GM18520 (cell line): ENCODE measurements at regions not wholly inside any gene's neighbourhood (a gene's known extent, or its start where the extent isn't known, plus 50 kb on each side); places are given as distances from the start of the nearest gene placed in this dataset.
"Not testable (repeated sequence)": the region's sequence is repeated elsewhere in the genome, so short reads cannot be mapped to it uniquely, and the experiment has no call there.

Experiments used
- ATAC-seq: cut with Tn5 transposase; IDR thresholded peaks from one replicate; pipeline ENCODE4 v1.9.1; 2021; ENCODE audit not compliant: unreplicated experiment

DNA sequence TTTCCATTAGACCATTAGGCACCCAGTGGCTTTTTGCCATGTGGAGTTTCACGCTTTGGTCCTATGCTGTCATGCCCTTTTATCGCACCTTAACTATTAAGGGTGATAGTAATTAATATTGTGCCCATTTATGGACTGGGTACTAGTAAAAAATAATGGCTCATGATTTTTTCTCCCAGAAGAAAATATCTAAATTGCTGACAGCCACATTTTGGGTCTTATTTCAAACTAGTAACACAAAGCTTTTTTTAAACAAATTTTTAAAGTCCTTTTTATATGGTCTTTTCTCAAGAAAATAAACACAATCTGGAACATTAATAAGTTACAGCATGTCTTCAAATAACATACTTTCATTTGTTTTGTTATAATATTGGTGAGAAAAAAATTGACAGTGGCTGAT is 179.7 kb downstream of the ANKRD7 start:
- no peak for ATAC-seq

DNA sequence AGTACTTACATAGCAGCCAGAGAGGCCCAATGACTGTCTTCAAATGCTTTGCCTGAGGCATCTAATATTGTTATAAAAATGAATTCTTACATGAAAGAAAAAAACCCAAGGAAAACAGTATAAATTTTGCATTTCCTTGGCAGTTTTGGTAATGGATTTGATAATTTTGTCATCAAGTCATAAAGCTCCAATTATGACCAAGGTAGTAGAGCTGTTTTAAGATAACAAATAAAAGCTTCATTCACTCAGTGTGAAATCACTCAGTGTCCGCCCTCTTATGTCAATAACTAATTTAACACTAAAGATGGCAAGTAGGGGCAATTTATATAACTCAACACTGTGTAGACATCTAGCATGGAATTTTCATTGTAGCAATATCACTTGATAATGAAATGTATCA is 193.9 kb downstream of the ANKRD7 start:
- no peak for ATAC-seq

DNA sequence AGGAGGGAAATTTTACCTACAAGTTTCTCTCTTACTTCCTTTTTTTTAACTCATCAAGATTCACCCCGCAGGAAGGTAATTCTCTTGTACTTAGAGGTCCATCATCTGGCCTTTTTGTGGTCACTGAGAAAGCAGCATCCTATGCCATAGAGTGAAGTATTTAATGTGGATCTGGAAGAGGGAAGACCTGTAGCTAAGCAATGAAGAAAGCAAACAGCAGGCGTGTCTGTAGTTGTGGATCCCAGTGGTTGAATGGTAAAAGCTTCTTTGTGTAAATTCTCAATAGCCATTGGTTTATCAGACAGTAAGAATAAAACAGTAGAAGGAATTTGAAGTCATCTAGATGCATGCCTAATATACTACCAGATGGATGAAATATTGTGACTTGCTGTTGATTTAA is 196.4 kb downstream of the ANKRD7 start:
- no peak for ATAC-seq

DNA sequence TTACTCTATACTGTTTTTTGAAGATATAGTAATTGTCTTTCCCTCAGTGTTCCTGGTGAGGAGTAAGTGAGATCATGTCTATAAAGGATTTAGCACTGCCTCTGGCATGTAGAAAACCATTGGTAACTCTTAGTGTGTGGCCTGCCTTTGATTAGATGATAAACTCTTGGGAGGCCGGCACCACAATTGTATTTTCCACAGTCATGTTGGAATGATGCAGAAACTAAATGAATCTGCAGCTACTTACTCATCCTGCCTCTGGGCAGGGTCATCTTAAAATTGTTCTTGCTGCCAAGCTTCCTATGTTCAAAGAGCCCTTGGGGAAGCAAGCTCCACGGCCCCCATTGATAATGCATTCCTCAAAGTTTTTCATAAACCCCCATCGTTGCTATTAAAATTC is 204.6 kb downstream of the ANKRD7 start:
- no peak for ATAC-seq

DNA sequence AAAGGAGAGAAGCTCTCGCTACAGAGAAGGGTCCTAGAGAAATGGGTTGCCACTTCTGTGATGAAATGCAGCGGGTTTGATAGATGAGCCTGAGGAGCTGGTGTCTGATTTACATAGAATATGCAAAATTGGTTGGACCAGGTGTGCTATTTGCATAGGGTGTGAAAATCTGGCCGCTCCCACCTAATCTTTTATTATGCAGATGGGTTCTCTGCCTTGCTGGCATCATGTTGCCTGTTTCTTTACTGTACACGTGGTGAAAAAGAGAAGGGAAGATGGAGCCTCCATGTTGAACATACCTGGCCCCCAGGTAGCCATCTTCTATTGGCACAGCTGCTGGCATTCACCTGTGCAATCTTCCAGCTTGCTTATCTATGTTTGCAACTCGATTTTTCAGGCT is 212.2 kb downstream of the ANKRD7 start:
- no peak for ATAC-seq

DNA sequence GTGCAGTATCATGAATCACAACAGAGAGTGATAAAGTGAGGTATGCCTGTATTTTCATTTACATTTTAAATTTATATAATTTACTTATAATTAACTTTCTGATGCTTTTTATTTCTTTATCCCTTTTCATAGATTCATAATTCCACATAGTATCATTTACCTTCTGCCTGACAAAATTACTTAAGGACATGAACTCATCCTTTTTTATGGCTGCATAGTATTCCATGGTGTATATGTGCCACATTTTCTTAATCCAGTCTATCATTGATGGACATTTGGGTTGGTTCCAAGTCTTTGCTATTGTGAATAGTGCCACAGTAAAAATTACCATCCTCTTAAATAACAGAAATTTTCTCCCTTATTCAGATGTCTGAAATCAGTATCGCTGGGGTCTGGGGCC is 224.5 kb downstream of the ANKRD7 start:
- ATAC-seq: not testable (repeated sequence)

DNA sequence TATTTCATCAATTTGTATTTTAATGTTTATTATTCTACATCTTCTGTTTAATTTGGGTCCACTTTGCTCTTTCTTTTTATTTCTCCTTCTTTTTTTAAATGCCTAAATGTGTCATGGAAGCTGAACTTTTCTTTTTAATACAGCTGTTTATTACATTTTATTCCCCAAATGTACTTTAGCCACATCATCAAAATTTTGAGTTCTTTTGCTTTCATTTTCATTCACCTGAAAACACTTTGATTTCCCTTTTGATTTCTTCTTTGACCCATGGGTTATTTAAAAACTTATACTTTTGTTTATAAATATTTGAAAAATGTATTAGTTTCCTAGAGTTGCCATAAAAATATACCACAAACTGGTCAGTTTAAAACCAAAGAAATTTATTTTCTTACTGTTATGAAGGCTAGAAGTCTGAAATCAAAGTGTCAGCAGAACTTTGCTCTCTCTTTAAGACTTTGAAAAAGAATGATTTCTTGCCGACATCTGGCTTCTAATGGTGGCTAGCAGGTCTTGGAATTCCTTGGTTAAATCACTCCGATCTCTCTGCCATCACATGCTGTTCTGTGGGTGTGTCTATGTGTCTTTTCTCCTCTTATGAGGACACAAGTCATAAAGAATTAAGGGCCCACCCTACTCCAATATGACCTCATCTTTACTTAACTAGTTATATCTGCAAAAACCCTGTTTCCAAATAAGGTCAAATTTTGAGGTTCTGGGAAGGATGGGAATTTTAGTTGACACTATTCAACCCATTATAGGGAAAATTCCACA is 225.5 kb downstream of the ANKRD7 start:
- ATAC-seq: no peak

DNA sequence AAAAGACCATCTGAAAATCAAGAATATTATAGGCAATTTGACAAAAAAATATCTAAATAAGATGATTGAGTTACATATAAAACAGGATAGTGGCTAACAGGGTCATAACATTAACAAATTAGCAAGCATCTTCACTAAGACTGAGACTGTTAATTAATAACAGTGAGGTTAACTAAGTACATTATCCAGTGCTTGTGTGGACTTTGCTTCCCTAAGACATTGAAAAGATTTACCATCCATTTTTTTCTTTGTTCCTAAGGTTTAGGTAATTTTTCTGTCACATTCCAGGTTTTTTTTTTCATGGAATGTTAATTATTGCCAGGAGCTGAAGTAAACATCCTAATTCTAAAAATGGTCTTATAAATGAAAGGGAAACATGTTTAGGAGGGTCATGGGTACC is 227.6 kb downstream of the ANKRD7 start:
- ATAC-seq: no peak

DNA sequence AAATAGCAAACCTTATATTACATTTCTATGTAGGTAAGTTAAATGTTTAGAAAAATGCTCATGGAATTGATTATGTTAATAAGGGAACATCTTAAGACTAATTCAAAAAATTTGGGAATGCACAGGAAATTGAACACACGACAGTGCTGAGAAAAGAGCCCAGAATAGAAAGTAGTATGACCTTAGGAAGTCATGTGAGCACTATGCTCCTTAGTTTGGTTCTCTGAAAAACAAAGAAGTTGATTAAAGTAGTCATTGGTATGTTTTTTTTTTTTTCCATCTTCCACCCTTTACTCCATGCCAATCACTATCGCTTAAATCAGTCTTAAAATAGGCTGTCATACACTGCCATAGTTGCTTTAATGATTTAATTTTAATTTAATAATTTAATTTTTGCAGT is 242.9 kb downstream of the ANKRD7 start:
- ATAC-seq: no peak

DNA sequence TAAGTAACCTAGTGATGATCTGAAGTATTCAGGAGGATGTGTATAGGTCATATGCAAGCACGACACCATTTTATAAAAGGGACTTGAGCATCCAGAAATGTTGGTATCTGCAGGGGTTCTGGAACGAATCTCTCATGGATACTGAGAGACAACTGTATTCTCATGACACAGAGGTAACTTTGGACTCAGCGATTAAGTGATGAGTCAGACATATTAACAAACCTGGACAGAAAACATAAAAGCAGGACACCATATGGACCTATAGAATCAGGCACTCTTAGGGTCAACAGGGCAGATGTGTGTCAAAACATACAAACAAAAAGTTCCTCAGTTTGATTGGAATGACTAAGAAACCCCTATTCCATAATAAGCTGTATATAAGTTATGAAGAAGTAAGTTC is 248.1 kb downstream of the ANKRD7 start:
- no peak for ATAC-seq

DNA sequence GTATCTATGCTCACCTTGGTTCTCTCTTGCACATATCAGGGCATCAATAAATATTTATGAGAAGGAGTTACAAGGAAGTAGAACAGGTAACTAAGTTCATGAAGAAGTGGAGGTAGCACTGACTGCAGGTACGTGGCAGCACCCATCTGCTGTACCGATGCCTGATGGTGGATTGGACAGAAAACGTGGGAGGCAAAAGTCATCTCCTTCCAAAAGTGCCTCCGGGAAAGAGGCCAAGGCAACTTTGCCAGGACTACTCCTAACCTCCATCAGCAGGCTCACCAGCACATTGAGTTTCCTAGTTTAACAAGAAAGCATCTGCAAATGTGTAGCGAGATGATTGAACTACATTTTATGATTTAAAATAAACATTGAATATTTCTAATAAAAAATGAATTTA is 248.8 kb downstream of the ANKRD7 start:
- ATAC-seq: no peak

DNA sequence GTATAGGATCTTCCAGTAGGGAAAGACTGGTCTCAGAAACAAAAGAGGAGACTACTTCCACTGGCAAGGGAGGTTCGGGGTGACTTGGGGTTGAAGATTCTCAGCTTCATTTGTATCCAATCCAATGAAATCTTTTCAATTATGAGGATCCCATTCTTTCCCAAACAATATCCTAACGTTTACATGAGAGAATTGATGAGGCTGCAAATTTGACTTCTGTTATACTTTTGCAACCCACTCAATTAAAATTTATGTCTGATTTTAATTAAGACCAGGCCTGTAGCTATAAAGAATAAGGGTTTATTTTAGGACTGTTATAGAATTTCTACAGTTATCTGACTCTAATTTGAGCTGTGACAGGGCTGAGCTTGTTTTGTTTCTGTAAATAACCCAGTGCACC is 251.5 kb downstream of the ANKRD7 start:
- no peak for ATAC-seq

DNA sequence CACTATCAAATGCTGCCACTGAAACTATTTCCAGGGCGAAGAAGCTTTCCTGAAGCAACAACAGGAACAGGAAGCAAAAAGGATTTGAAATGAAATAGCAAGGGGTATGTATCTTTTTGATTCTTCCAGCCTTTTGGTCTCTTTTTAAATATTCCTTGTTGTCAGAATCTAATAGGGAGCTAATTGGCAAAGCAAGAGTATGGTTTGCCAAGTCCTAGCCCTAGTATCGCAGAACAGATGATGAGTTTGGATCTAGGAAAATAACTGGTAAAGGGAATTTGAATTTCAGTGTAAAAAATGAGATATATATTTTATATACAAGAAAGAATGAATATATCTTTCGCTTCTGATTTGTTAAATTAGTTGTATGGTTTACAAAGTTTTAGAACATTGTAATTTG is 252.5 kb downstream of the ANKRD7 start:
- no peak for ATAC-seq

DNA sequence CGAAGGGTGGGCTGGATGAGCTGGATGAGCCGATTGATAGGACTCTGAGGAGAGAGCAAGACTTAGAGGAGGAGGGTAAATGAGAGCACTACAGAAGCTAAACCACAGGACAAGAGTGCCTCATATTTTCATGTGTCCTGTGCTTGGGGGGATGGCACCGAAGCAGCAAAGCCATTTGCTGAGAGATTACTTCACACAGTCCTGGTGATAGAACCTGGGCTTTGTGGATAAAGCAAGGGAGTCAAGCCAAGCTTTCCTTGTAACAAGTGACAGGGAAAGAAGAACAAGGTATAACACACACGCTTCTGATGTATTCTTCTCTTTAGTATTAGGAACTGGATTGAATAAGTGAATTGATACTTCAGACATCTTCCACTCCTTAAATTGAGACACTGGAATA is 253.7 kb downstream of the ANKRD7 start:
- ATAC-seq: no peak

DNA sequence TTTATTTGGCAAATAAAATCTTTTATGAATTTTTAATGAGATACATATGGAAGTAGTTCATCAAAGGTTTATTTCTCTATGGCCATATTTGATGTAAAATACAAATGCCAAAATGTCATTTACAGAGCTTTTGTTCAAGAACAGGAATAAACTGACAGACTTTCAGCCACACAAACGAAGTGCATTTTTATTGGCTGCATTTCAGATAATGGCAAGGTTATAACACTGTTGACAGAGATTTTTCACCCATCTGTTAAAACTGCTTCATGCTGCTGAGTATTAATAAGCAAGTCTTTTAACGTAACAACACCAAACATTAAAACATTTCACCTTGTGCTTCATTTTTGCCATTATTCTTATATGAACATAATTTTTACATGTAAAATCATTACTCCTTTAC is 254.4 kb downstream of the ANKRD7 start:
- no peak for ATAC-seq

DNA sequence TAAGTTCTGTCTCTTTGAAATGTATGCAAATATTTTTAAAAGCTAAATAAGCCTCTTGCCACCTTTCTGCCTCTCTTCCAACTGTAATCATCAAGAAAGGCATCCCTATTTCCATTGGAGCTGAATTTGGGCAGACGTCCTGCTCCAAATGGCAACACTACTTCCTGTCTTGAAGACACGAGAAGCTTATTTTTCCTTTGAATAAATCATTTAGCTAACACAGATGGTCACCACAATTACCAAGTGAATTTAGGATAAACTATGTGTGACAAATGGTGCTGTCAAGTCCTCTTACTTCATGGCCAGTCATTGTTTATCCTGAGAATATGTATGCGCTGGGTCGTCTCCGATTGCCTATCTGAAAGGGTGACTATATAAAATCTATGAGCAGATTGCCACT is 268.0 kb downstream of the ANKRD7 start:
- no peak for ATAC-seq

DNA sequence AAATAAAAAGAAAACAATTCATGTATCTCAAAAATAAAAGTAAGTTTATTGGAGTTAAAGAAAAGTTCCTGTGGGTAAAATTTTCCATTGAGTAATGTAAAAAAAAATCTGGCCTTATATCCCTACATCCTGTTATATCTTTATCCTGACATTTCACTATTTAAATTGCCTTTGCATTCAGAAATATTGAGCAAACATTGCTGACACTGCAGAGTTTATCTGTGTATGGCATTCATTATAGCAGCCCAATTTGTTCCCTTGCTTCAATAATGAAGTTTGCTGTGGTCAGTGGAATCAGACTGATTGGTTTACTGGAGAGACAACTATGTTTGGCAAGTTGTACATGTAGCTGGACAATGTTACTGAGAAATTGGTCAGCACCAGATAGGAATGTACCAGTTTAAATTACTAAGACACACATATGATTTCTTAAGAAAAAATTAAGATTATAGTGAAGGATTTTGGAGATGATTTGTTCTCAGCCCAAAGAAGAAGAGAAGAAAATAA is 271.7 kb downstream of the ANKRD7 start:
- no peak for ATAC-seq

DNA sequence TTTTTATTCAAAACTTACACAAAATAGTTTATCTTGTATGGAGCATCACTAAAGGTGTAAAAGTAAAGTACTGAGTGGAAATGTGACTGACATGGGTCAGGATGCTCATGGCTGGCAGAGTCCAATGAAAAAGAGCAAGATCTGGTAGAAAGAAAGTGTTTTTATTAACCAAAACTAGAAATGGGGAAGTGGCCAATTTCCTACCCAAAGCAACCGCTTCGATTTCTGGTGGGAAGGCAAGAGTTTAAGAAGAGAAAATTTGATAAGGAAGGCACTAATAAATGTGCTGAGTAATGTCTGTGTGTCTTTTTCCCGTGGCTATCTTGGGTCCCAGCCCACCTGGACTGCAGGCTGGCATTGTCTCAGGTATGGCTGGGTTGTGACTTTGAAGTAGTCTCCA is 277.7 kb downstream of the ANKRD7 start:
- no peak for ATAC-seq

DNA sequence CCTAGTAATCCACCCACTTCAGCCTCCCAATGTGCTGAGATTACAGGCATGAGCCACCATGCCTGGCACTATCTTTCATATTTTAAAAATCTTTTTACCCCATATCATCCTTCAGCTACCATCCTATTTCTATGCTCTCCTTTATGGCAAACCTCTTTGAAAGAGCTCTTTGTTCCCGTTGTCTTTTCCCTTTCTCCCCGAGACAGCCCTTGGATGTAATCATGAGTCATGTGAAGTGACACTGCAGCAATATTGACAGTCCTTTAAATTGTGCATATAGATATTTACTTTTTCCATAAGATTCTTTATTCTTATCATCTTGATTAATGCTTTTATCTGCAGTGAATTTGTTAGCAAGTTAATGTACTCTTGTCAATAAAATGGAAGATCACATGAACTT is 286.6 kb downstream of the ANKRD7 start:
- no peak for ATAC-seq

DNA sequence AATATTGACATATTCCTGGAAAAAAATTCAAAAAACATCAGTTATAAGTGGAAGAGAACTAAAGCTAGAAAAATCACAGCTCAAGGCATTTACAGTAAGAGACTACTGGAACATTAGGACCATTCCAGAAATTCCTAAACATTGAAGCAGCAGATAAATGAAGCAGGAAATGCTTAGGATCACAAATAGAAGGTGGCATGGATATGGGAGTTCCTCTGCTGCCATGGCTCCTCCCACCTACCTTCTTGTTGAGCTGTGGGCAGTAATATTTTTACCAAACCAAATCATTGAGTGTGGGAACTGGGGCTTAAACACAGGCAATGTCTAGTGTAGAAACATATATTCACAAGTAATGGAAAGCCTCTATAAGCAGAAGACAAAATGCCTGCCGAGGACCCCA is 292.8 kb downstream of the ANKRD7 start:
- ATAC-seq: no peak

DNA sequence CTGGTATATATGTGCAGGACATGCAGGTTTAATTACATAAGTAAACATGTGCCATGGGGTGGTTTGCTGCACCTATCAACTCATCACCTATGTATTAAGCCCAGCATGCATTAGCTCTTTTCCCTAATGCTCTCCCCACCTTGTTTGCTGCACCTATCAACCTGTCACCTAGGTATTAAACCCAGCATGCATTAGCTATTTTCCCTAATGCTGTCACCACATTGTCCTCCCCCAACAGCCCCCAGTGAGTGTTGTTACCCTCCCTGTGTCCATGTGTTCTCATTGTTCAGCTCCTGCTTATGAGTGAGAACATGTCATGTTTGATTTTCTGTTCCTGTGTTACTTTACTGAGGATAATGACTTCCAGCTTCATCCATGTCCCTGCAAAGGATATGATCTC is 300.5 kb downstream of the ANKRD7 start:
- no peak for ATAC-seq

DNA sequence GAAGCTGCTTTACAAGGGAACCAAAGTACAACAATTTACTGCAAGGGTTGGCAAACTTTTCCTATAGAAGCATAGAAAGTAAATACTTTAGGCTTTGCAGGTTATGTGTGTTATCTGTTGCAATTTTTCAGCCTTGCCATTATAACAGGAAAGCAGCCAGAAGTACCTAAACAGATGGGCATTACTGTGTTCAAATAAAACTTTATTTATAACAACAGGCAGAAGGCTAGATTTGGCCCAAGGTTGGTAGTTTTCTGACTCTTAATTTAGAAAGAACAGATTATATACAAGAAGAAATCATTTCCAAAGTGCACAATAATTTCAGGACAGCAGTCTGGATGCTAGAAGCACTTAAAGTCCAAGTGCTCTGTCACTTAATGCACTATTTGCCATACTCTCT is 307.1 kb downstream of the ANKRD7 start:
- no peak for ATAC-seq

DNA sequence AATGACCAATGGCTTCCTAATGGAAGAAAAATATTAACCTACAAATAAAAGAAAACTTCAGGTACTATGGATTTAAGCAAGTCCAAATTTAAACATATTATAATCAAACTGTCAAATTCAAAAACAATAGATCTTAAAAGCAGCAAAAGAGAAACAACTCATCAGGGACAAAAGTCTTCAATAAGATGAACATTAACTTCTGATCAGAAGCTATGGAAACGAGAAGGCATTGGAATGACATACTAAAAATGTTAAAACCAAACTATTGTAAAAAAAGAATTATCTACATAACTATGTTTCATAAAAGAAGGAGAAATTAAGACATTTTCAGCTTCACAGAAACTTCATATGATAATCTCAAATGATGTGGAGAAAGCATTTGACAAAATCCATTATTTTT is 334.7 kb downstream of the ANKRD7 start:
- ATAC-seq: no peak
